Naive thymus-derived CD4-positive, alpha-beta T cell (primary cell): ENCODE measurements at regions not wholly inside any gene's neighbourhood (a gene's known extent, or its start where the extent isn't known, plus 50 kb on each side); places are given as distances from the start of the nearest gene placed in this dataset.

Source experiments
- ATAC-seq: fragments of 150-1000 bp; cut with Tn5 transposase; 2 replicates; pipeline ENCODE4 v1.10.0; 2021; ENCODE audit warnings: mild to moderate bottlenecking, moderate library complexity
- CTCF ChIA-PET: fragments of 350-600 bp; sonication (Branson Sonifier 250); formaldehyde crosslinking; loops from one replicate; lab custom pipeline; 2021; ENCODE audit warnings: antibody characterized with exemption; lab: Charles Lee
- POLR2A ChIA-PET: fragments of 350-600 bp; sonication (Branson Sonifier 250); formaldehyde crosslinking; loops from one replicate; lab custom pipeline; 2021; ENCODE audit warnings: antibody characterized with exemption, inconsistent platforms; lab: Charles Lee
- DNase-seq, 9 donors: peaks; one replicate each; pipeline versions ENCODE4 v3.0.0 to v3.0.0-alpha.2; 2020 to 2022; ENCODE audit warnings: mixed read lengths in 1 of 9
- H3K27ac ChIP-seq: one replicate; pipeline ENCODE4 v1.7.0; 2013; ENCODE audit warnings: mild to moderate bottlenecking, low read depth, low read length, moderate library complexity
- H3K27me3 ChIP-seq, 2 donors: one replicate each; pipeline ENCODE4 v1.7.0; 2013; ENCODE audit warnings: low read length in 2 of 2, mild to moderate bottlenecking in 2 of 2, moderate library complexity in 2 of 2; ENCODE audit not compliant: control insufficient read depth in 2 of 2, insufficient read depth in 2 of 2
- H3K36me3 ChIP-seq, 3 experiments: 1 replicate in 2 of 3; 2 replicates in 1 of 3; pipeline ENCODE4 v1.7.0; 2013; ENCODE audit warnings: low read length in 3 of 3, mild to moderate bottlenecking in 3 of 3, moderate library complexity in 1 of 3; ENCODE audit not compliant: insufficient read depth in 3 of 3, control insufficient read depth in 2 of 3
- H3K4me1 ChIP-seq, 2 donors: one replicate each; pipeline ENCODE4 v1.7.0; 2013; ENCODE audit warnings: low read length in 2 of 2, mild to moderate bottlenecking in 2 of 2, moderate library complexity in 1 of 2; ENCODE audit not compliant: control insufficient read depth in 2 of 2, insufficient read depth in 2 of 2
- H3K4me3 ChIP-seq: 2 replicates; pipeline ENCODE4 v1.7.0; 2013; ENCODE audit warnings: mild to moderate bottlenecking, low read length
- H3K9me3 ChIP-seq, 3 experiments: 1 replicate in 2 of 3; 2 replicates in 1 of 3; pipeline ENCODE4 v1.7.0; 2013; ENCODE audit warnings: low read length in 3 of 3; ENCODE audit not compliant: control insufficient read depth in 2 of 3
- H3K27ac Mint-ChIP-seq, 9 donors: one replicate each; pipeline ENCODE4 v1.8.0; 2020 to 2022; ENCODE audit warnings: mixed read lengths in 9 of 9, mild to moderate bottlenecking in 8 of 9, moderate library complexity in 5 of 9, inconsistent platforms in 2 of 9
- H3K27me3 Mint-ChIP-seq, 5 donors: one replicate each; pipeline ENCODE4 v1.8.0; 2021 to 2022; ENCODE audit warnings: mixed read lengths in 5 of 5, mild to moderate bottlenecking in 1 of 5
- H3K36me3 Mint-ChIP-seq, 5 donors: one replicate each; pipeline ENCODE4 v1.8.0; 2020 to 2022; ENCODE audit warnings: mixed read lengths in 5 of 5, mild to moderate bottlenecking in 3 of 5, inconsistent platforms in 1 of 5
- H3K4me1 Mint-ChIP-seq, 7 donors: one replicate each; pipeline ENCODE4 v1.8.0; 2020 to 2022; ENCODE audit warnings: mixed read lengths in 7 of 7, mild to moderate bottlenecking in 3 of 7, inconsistent platforms in 1 of 7
- H3K4me3 Mint-ChIP-seq, 10 donors: one replicate each; pipeline ENCODE4 v1.8.0; 2020 to 2022; ENCODE audit warnings: mild to moderate bottlenecking in 10 of 10, mixed read lengths in 10 of 10, moderate library complexity in 6 of 10, inconsistent platforms in 2 of 10
- H3K9me3 Mint-ChIP-seq, 11 donors: one replicate each; pipeline ENCODE4 v1.8.0; 2020 to 2022; ENCODE audit warnings: mixed read lengths in 11 of 11, mild to moderate bottlenecking in 4 of 11, inconsistent platforms in 1 of 11, moderate library complexity in 1 of 11
- intact Hi-C, 2 donors: fragments of 100-400 bp; cut with micrococcal nuclease; formaldehyde crosslinking; loops; one replicate each; pipeline ENCODE4 v1.15.1; 2023

DNA sequence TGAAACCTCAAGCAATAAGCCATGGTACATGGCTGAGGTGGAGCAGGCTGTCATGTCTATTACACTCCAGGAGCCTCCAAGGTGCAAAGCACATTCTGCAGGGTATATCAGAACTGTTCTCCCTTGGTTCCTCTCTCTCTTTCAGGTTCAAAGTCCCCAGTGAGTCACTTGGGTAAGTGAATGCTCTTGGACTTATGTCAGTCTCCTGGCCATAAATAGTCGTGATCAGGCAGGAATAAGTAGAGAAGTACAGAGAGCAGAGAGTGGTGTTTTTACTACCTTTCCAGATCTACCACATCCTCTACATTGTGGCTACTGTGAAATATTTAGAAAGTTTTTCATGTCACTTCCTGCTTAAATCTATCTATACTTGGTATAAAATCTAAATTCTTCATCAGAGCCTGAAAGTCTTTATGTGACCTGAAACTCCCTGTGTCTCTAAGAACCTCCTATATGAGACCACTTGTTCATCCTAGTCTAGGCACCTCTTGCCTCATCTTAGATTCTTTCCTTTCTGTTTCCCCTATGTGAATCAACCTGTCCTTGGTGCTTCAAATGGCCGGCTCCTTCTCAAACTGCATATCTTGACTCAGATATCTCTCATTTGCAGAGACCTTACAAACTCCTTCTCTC lies 1077.6 kb upstream of the MAP3K7 start:
- H3K27ac ChIP-seq, result no peak overlapping the region
- Mint-ChIP-seq H3K27ac (no peak overlapping the region), H3K27me3 (no peaks in the 10 kb centered on the region), H3K9me3 (peaks cover 0 to 9% (median 2%) of the 10 kb centered on the region in 11 donors), H3K4me3 (no peak overlapping the region), H3K4me1 (peaks cover 0 to 7% (median 0%) of the 10 kb centered on the region in 7 donors), H3K36me3 (no peaks in the 10 kb centered on the region)
- no peak for DNase-seq
- no peak for ATAC-seq
- H3K9me3 ChIP-seq, result no peaks in the 10 kb centered on the region
- H3K4me1 ChIP-seq, result no peaks in the 10 kb centered on the region
- ChIA-PET POLR2A (no interaction called here), CTCF (no interaction called here)
- no peaks in the 10 kb centered on the region for H3K27me3 ChIP-seq
- intact Hi-C loops, result no loop called here
- H3K4me3 ChIP-seq, result no peak overlapping the region
- no peaks in the 10 kb centered on the region for H3K36me3 ChIP-seq

DNA sequence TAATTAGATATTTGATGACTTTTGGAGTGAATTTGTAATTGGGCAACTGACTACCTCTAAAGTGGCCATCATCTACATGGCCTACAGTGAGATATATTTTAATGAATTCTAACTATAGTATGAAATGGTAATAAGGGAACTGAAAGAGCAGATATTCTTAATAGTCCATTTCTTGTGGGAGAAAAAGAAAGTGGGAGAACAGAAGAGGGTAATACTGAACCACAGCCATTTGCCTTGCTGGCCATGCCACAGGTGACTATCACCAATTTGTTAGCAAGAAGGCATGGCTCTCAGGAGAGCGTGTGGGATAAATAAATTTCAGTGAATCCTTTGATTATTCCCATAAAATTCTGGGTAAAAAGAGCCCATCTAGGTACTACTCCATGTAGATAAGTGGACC lies 1074.0 kb upstream of the MAP3K7 start:
- no peaks in the 10 kb centered on the region for H3K4me1 ChIP-seq
- Mint-ChIP-seq H3K4me3 (no peak overlapping the region), H3K27me3 (no peaks in the 10 kb centered on the region), H3K27ac (no peak overlapping the region), H3K9me3 (peaks cover 0 to 9% (median 3%) of the 10 kb centered on the region in 11 donors), H3K36me3 (no peaks in the 10 kb centered on the region), H3K4me1 (peaks cover 0 to 7% (median 0%) of the 10 kb centered on the region in 7 donors)
- H3K27ac ChIP-seq, result no peak overlapping the region
- ATAC-seq (no peak), DNase-seq (no peak)
- H3K36me3 ChIP-seq, result no peaks in the 10 kb centered on the region
- no peak overlapping the region for H3K4me3 ChIP-seq
- intact Hi-C loops, result no loop called here
- POLR2A ChIA-PET, result no interaction called here
- CTCF ChIA-PET, result no interaction called here
- H3K27me3 ChIP-seq, result no peaks in the 10 kb centered on the region
- no peaks in the 10 kb centered on the region for H3K9me3 ChIP-seq

DNA sequence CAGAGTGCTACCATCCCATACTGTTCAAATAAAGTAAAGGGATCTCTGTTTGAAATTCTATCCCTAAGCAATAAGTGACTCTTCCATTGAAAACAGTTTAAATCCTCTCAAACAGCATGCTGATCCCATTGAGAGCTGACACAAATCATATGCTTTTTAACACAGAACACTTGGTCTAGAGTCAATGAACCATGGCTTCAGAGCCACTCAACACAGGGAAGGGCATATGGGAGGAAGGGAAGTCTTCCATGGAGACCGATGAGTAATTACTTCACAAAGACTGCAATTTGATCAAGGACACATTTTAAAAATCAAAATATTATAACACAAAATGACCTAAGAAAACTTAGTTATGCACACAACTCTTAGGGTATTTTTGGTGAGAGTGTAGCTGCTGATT lies 1073.0 kb upstream of the MAP3K7 start:
- H3K27ac Mint-ChIP-seq, result no peak overlapping the region
- H3K4me1 ChIP-seq, result no peaks in the 10 kb centered on the region
- POLR2A ChIA-PET, result no interaction called here
- H3K4me3 ChIP-seq, result no peak overlapping the region
- H3K27me3 Mint-ChIP-seq, result no peaks in the 10 kb centered on the region
- CTCF ChIA-PET, result no interaction called here
- no peak overlapping the region for H3K27ac ChIP-seq
- no peak for DNase-seq
- H3K27me3 ChIP-seq, result no peaks in the 10 kb centered on the region
- H3K4me3 Mint-ChIP-seq, result no peak overlapping the region
- no peak for ATAC-seq
- peaks cover 0 to 6% (median 2%) of the 10 kb centered on the region in 11 donors for H3K9me3 Mint-ChIP-seq
- no peaks in the 10 kb centered on the region for H3K9me3 ChIP-seq
- intact Hi-C loops, result no loop called here
- H3K36me3 ChIP-seq, result no peaks in the 10 kb centered on the region
- H3K4me1 Mint-ChIP-seq, result peaks cover 0 to 7% (median 0%) of the 10 kb centered on the region in 7 donors
- H3K36me3 Mint-ChIP-seq, result no peaks in the 10 kb centered on the region

DNA sequence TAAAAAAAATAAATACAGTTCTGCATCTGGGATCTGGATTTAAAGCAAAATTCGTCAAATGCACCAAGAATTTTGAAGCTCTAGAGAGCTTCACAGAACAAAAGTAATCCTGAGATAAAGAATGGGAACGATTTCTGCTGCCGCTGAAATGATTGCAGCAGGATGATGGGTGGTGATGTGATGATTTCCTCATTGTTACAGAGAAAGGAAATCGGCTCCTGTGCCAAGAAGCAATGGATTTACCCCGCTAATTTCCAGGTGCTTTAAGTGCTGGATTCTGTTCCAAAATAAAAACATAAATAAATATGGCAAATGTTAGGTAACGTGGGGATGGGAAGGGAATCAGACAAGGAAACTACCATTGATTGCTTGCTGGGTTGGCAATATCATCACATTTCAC lies 1067.9 kb upstream of the MAP3K7 start:
- Histone ChIP-seq H3K27ac (no peak overlapping the region), H3K36me3 (no peaks in the 10 kb centered on the region), H3K4me1 (no peaks in the 10 kb centered on the region), H3K27me3 (no peaks in the 10 kb centered on the region), H3K9me3 (no peaks in the 10 kb centered on the region), H3K4me3 (no peak overlapping the region)
- DNase-seq (no peak), ATAC-seq (no peak)
- Mint-ChIP-seq H3K27ac (no peak overlapping the region), H3K4me3 (no peak overlapping the region), H3K9me3 (peaks cover 0 to 9% (median 0%) of the 10 kb centered on the region in 11 donors), H3K27me3 (no peaks in the 10 kb centered on the region), H3K36me3 (no peaks in the 10 kb centered on the region), H3K4me1 (no peaks in the 10 kb centered on the region)
- CTCF ChIA-PET, result no interaction called here
- POLR2A ChIA-PET, result no interaction called here
- intact Hi-C loops, result no loop called here

- Histone ChIP-seq H3K27me3 (no peaks in the 10 kb centered on the region), H3K4me3 (no peak overlapping the region), H3K4me1 (no peaks in the 10 kb centered on the region), H3K9me3 (no peaks in the 10 kb centered on the region), H3K36me3 (no peaks in the 10 kb centered on the region), H3K27ac (no peak overlapping the region)
- CTCF ChIA-PET, result no interaction called here
- no peak for DNase-seq
- ATAC-seq, result no peak
- H3K27me3 Mint-ChIP-seq, result no peaks in the 10 kb centered on the region
- H3K4me1 Mint-ChIP-seq, result no peaks in the 10 kb centered on the region
- POLR2A ChIA-PET, result no interaction called here
- peaks cover 0 to 9% (median 0%) of the 10 kb centered on the region in 11 donors for H3K9me3 Mint-ChIP-seq
- no peaks in the 10 kb centered on the region for H3K36me3 Mint-ChIP-seq
- intact Hi-C loops, result no loop called here
- no peak overlapping the region for H3K4me3 Mint-ChIP-seq
- H3K27ac Mint-ChIP-seq, result no peak overlapping the region
Observed at GRCh38 chr6:91654357-91654756, 1067.5 kb upstream of the MAP3K7 start.

DNA sequence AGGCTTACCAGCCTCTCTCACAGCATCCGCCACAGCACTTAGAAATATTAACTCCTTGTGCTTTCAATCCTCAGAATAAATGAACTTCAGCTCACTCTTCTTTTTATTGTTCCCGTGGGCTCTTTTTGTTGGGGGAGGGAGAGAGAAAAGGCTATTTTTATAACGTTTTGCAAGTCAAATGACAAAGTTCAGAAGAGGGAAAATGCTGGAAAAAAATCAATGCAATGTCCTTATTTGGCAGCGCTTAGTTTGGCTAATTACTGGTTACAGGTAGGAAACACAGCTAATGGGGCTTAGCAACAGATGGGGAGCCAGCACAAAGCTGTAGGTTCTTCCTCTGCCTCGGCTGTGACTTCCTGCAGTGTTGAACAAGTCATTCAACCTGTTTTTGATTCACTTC lies 1067.0 kb upstream of the MAP3K7 start:
- POLR2A ChIA-PET, result no interaction called here
- Mint-ChIP-seq H3K4me1 (no peaks in the 10 kb centered on the region), H3K4me3 (no peak overlapping the region), H3K27ac (no peak overlapping the region), H3K27me3 (no peaks in the 10 kb centered on the region), H3K9me3 (peaks cover 0 to 9% (median 0%) of the 10 kb centered on the region in 11 donors), H3K36me3 (no peaks in the 10 kb centered on the region)
- no peak overlapping the region for H3K4me3 ChIP-seq
- no peak for DNase-seq
- intact Hi-C loops, result no loop called here
- no peak overlapping the region for H3K27ac ChIP-seq
- CTCF ChIA-PET, result no interaction called here
- H3K9me3 ChIP-seq, result no peaks in the 10 kb centered on the region
- no peaks in the 10 kb centered on the region for H3K36me3 ChIP-seq
- no peaks in the 10 kb centered on the region for H3K27me3 ChIP-seq
- no peak for ATAC-seq
- H3K4me1 ChIP-seq, result no peaks in the 10 kb centered on the region

GRCh38 chr6:91653076-91653723 lies 1066.3 kb upstream of the MAP3K7 start:
- no peak overlapping the region for H3K27ac Mint-ChIP-seq
- no peaks in the 10 kb centered on the region for H3K36me3 Mint-ChIP-seq
- no peak overlapping the region for H3K4me3 Mint-ChIP-seq
- POLR2A ChIA-PET, result no interaction called here
- H3K4me3 ChIP-seq, result no peak overlapping the region
- H3K27me3 Mint-ChIP-seq, result no peaks in the 10 kb centered on the region
- intact Hi-C loops, result no loop called here
- H3K9me3 Mint-ChIP-seq, result peaks cover 0 to 9% (median 0%) of the 10 kb centered on the region in 11 donors
- H3K27me3 ChIP-seq, result no peaks in the 10 kb centered on the region
- no peaks in the 10 kb centered on the region for H3K36me3 ChIP-seq
- H3K27ac ChIP-seq, result no peak overlapping the region
- H3K4me1 Mint-ChIP-seq, result no peaks in the 10 kb centered on the region
- no peaks in the 10 kb centered on the region for H3K4me1 ChIP-seq
- CTCF ChIA-PET, result no interaction called here
- no peak for ATAC-seq
- no peaks in the 10 kb centered on the region for H3K9me3 ChIP-seq
- DNase-seq, result no peak
